Upper lobe of right lung (tissue), 1 donor: ENCODE measurements at regions not wholly inside any gene's neighbourhood (a gene's known extent, or its start where the extent isn't known, plus 50 kb on each side); places are given as distances from the start of the nearest gene placed in this dataset.

ENCODE experiments used
- ATAC-seq: fragments of 200-7000 bp; cut with Tn5 transposase; one replicate; pipeline ENCODE4 v1.9.1; 2020; ENCODE audit warnings: mild to moderate bottlenecking, moderate library complexity
- DNase-seq: peaks from one replicate; pipeline ENCODE4 v3.0.0-alpha.2; 2020
- H3K27ac ChIP-seq: fragments of 200-600 bp; one replicate; pipeline ENCODE4 v1.8.0; 2022
- H3K27me3 ChIP-seq: fragments of 200-600 bp; one replicate; pipeline ENCODE4 v1.8.0; 2022; ENCODE audit warnings: mild to moderate bottlenecking
- H3K36me3 ChIP-seq: fragments of 200-600 bp; one replicate; pipeline ENCODE4 v1.8.0; 2022
- H3K4me1 ChIP-seq: fragments of 200-600 bp; one replicate; pipeline ENCODE4 v1.8.0; 2022
- H3K4me3 ChIP-seq: fragments of 200-600 bp; one replicate; pipeline ENCODE4 v1.8.0; 2022; ENCODE audit warnings: mild to moderate bottlenecking
- H3K9me3 ChIP-seq: fragments of 200-600 bp; one replicate; pipeline ENCODE4 v1.8.0; 2022
- CTCF ChIP-seq: fragments of 200-600 bp; IDR thresholded peaks from one replicate; pipeline ENCODE4 v1.8.0; 2022; ENCODE audit warnings: antibody characterized with exemption
- intact Hi-C: fragments of 100-400 bp; cut with DNase I; formaldehyde crosslinking; loops from one replicate; pipeline ENCODE4 v1.11.0; 2022
- donor health status: DM: no; HTN: yes; CAD: no; lungs with severe emphysema.

GRCh38 chr3:21357241-21357640, 393.8 kb downstream of the ZNF385D start:
- Histone ChIP-seq H3K36me3 (no peaks in the 10 kb centered on the region), H3K27ac (no peak overlapping the region), H3K4me3 (no peak overlapping the region), H3K27me3 (no peaks in the 10 kb centered on the region), H3K4me1 (no peaks in the 10 kb centered on the region), H3K9me3 (no peaks in the 10 kb centered on the region)
- TF ChIP-seq CTCF, result no peak
- ATAC-seq (peak; percentile 16), DNase-seq (no peak)
- intact Hi-C loops, result no loop called here

- Histone ChIP-seq H3K4me1 (no peaks in the 10 kb centered on the region), H3K36me3 (no peaks in the 10 kb centered on the region), H3K9me3 (no peaks in the 10 kb centered on the region), H3K27ac (no peak overlapping the region), H3K27me3 (no peaks in the 10 kb centered on the region), H3K4me3 (no peak overlapping the region)
- DNase-seq (no peak), ATAC-seq (no peak)
- no peak for TF ChIP-seq CTCF
- intact Hi-C loops, result no loop called here
Observed at GRCh38 chr3:21356402-21356801, 394.6 kb downstream of the ZNF385D start.

- no peak overlapping the region for H3K27ac ChIP-seq
- no peaks in the 10 kb centered on the region for H3K4me1 ChIP-seq
- no peak for ATAC-seq
- no peak overlapping the region for H3K4me3 ChIP-seq
- DNase-seq, result no peak
- no peaks in the 10 kb centered on the region for H3K9me3 ChIP-seq
- no peaks in the 10 kb centered on the region for H3K27me3 ChIP-seq
- no peak for TF ChIP-seq CTCF
- no peaks in the 10 kb centered on the region for H3K36me3 ChIP-seq
- intact Hi-C loops, result no loop called here
Observed at GRCh38 chr3:21345382-21345976, 405.5 kb downstream of the ZNF385D start.

- ATAC-seq (no peak), DNase-seq (no peak)
- Histone ChIP-seq H3K36me3 (no peaks in the 10 kb centered on the region), H3K27ac (no peak overlapping the region), H3K27me3 (no peaks in the 10 kb centered on the region), H3K9me3 (no peaks in the 10 kb centered on the region), H3K4me1 (no peaks in the 10 kb centered on the region), H3K4me3 (no peak overlapping the region)
- intact Hi-C loops, result no loop called here
- no peak for TF ChIP-seq CTCF
Observed at GRCh38 chr3:21331857-21332256, 419.2 kb downstream of the ZNF385D start.

- Histone ChIP-seq H3K27ac (no peak overlapping the region), H3K4me1 (no peaks in the 10 kb centered on the region), H3K9me3 (no peaks in the 10 kb centered on the region), H3K4me3 (no peak overlapping the region), H3K36me3 (no peaks in the 10 kb centered on the region), H3K27me3 (no peaks in the 10 kb centered on the region)
- DNase-seq (no peak), ATAC-seq (no peak)
- intact Hi-C loops, result no loop called here
- TF ChIP-seq CTCF, result no peak
Observed at GRCh38 chr3:21331321-21331720, 419.7 kb downstream of the ZNF385D start.

- ATAC-seq (peak; percentile 54), DNase-seq (no peak)
- Histone ChIP-seq H3K27ac (no peak overlapping the region), H3K4me1 (no peaks in the 10 kb centered on the region), H3K9me3 (no peaks in the 10 kb centered on the region), H3K36me3 (no peaks in the 10 kb centered on the region), H3K4me3 (peak overlapping the region; percentile 28), H3K27me3 (no peaks in the 10 kb centered on the region)
- intact Hi-C loops, result no loop called here
- no peak for TF ChIP-seq CTCF
Observed at GRCh38 chr3:21330293-21330692, 420.7 kb downstream of the ZNF385D start.
